Stimulated activated CD8-positive, alpha-beta memory T cell treated with anti-CD3 and anti-CD28 coated beads, Interleukin-2, amount 100 ng/mL, for 48 hours (primary cell): ENCODE measurements at regions not wholly inside any gene's neighbourhood (a gene's known extent, or its start where the extent isn't known, plus 50 kb on each side); places are given as distances from the start of the nearest gene placed in this dataset.

Experiments used
- DNase-seq, 2 donors: peaks; one replicate each; pipeline ENCODE4 v3.0.0-alpha.2; 2020; ENCODE audit warnings: low read depth in 2 of 2

GRCh38 chr10:64075604-64076003 is 554.4 kb downstream of the REEP3 start:
- DNase-seq: no peak

- DNase-seq: no peak
Measured at GRCh38 chr10:64076322-64076940, 555.2 kb downstream of the REEP3 start.

GRCh38 chr10:64079341-64079740 is 558.1 kb downstream of the REEP3 start:
- DNase-seq: no peak

- DNase-seq: no peak
Measured at GRCh38 chr10:64080071-64080470, 558.9 kb downstream of the REEP3 start.

GRCh38 chr10:64081947-64082482 is 560.8 kb downstream of the REEP3 start:
- no peak for DNase-seq

- DNase-seq: no peak
Measured at GRCh38 chr10:64086083-64086767, 565.0 kb downstream of the REEP3 start.

- DNase-seq: no peak
Measured at GRCh38 chr10:64089648-64090047, 568.4 kb downstream of the REEP3 start.

GRCh38 chr10:64090865-64091264 is 569.7 kb downstream of the REEP3 start:
- DNase-seq: no peak

- DNase-seq: no peak
Measured at GRCh38 chr10:64091897-64092296, 570.7 kb downstream of the REEP3 start.

- DNase-seq: no peak
Measured at GRCh38 chr10:64093304-64093703, 572.1 kb downstream of the REEP3 start.

- no peak for DNase-seq
Measured at GRCh38 chr10:64093946-64094535, 572.8 kb downstream of the REEP3 start.

GRCh38 chr10:64096941-64097340 is 575.7 kb downstream of the REEP3 start:
- no peak for DNase-seq

GRCh38 chr10:64097391-64098122 is 576.4 kb downstream of the REEP3 start:
- DNase-seq: no peak

- no peak for DNase-seq
Measured at GRCh38 chr10:64098994-64099393, 577.8 kb downstream of the REEP3 start.

- DNase-seq: no peak
Measured at GRCh38 chr10:64101606-64102263, 580.5 kb downstream of the REEP3 start.

GRCh38 chr10:64102264-64102633 is 581.0 kb downstream of the REEP3 start:
- no peak for DNase-seq

- no peak for DNase-seq
Measured at GRCh38 chr10:64102916-64103315, 581.7 kb downstream of the REEP3 start.

GRCh38 chr10:64103750-64104470 is 582.7 kb downstream of the REEP3 start:
- DNase-seq: no peak

- no peak for DNase-seq
Measured at GRCh38 chr10:64109926-64110495, 588.8 kb downstream of the REEP3 start.

- no peak for DNase-seq
Measured at GRCh38 chr10:64112701-64113355, 591.6 kb downstream of the REEP3 start.
